Skin of body (tissue), 1 donor: ENCODE measurements at regions not wholly inside any gene's neighbourhood (a gene's known extent, or its start where the extent isn't known, plus 50 kb on each side); places are given as distances from the start of the nearest gene placed in this dataset.
"Not testable (repeated sequence)": the region's sequence is repeated elsewhere in the genome, so short reads cannot be mapped to it uniquely, and the experiment has no call there.

Experiments
- DNase-seq: peaks from one replicate; lab custom pipeline; 2025; lab: John Stamatoyannopoulos, UW

- DNase-seq = no peak
Observed at GRCh38 chr17:53336281-53336680, 486.4 kb upstream of the KIF2B start.

- DNase-seq = no peak
Observed at GRCh38 chr17:53335443-53335842, 487.3 kb upstream of the KIF2B start.

GRCh38 chr17:53330756-53331155 is 492.0 kb upstream of the KIF2B start:
- no peak for DNase-seq

GRCh38 chr17:53321651-53322050 is 501.1 kb upstream of the KIF2B start:
- DNase-seq = no peak

- DNase-seq = no peak
Observed at GRCh38 chr17:53319947-53320346, 502.8 kb upstream of the KIF2B start.

- DNase-seq = no peak
Observed at GRCh38 chr17:53316988-53317387, 505.7 kb upstream of the KIF2B start.

- DNase-seq = no peak
Observed at GRCh38 chr17:53316073-53316472, 506.7 kb upstream of the KIF2B start.

GRCh38 chr17:53314521-53314920 is 508.2 kb upstream of the KIF2B start:
- no peak for DNase-seq

- DNase-seq = no peak
Observed at GRCh38 chr17:53313746-53314145, 509.0 kb upstream of the KIF2B start.

- no peak for DNase-seq
Observed at GRCh38 chr17:53278466-53278865, 544.3 kb upstream of the KIF2B start.

- no peak for DNase-seq
Observed at GRCh38 chr17:53273126-53273525, 549.6 kb upstream of the KIF2B start.

GRCh38 chr17:53270936-53271335 is 551.8 kb upstream of the KIF2B start:
- DNase-seq = peak; percentile 70

GRCh38 chr17:53264730-53265129 is 558.0 kb upstream of the KIF2B start:
- no peak for DNase-seq

GRCh38 chr17:53253956-53254597 is 568.6 kb upstream of the KIF2B start:
- no peak for DNase-seq

GRCh38 chr17:53249036-53249435 is 573.7 kb upstream of the KIF2B start:
- no peak for DNase-seq

- DNase-seq = no peak
Observed at GRCh38 chr17:53234138-53234537, 588.6 kb upstream of the KIF2B start.

- no peak for DNase-seq
Observed at GRCh38 chr17:53227514-53227913, 595.2 kb upstream of the KIF2B start.

- DNase-seq = no peak
Observed at GRCh38 chr17:53227111-53227510, 595.6 kb upstream of the KIF2B start.

GRCh38 chr17:53219821-53220220 is 602.9 kb upstream of the KIF2B start:
- DNase-seq = no peak

GRCh38 chr17:53218723-53219122 is 604.0 kb upstream of the KIF2B start:
- no peak for DNase-seq

- no peak for DNase-seq
Observed at GRCh38 chr17:53217311-53217710, 605.4 kb upstream of the KIF2B start.

GRCh38 chr17:53208935-53209334 is 613.8 kb upstream of the KIF2B start:
- DNase-seq = not testable (repeated sequence)

GRCh38 chr17:53193044-53193443 is 629.7 kb upstream of the KIF2B start:
- DNase-seq = no peak

- no peak for DNase-seq
Observed at GRCh38 chr17:53191878-53192277, 630.8 kb upstream of the KIF2B start.
